ENCODE measurements at regions not wholly inside any gene's neighbourhood (a gene's known extent, or its start where the extent isn't known, plus 50 kb on each side); places are given as distances from the start of the nearest gene placed in this dataset.
"Not testable (repeated sequence)": the region's sequence is repeated elsewhere in the genome, so short reads cannot be mapped to it uniquely, and the experiment has no call there.

GRCh38 chr5:67802766-67803165 lies 412.8 kb upstream of the PIK3R1 start:
- DNase-seq = no peak

- no peak for DNase-seq
Measured at GRCh38 chr5:67799732-67800234, 415.8 kb upstream of the PIK3R1 start.

GRCh38 chr5:67798470-67798869 lies 417.1 kb upstream of the PIK3R1 start:
- not testable (repeated sequence) for DNase-seq

- DNase-seq = no peak
Measured at GRCh38 chr5:67795781-67796477, 419.6 kb upstream of the PIK3R1 start.

DNA sequence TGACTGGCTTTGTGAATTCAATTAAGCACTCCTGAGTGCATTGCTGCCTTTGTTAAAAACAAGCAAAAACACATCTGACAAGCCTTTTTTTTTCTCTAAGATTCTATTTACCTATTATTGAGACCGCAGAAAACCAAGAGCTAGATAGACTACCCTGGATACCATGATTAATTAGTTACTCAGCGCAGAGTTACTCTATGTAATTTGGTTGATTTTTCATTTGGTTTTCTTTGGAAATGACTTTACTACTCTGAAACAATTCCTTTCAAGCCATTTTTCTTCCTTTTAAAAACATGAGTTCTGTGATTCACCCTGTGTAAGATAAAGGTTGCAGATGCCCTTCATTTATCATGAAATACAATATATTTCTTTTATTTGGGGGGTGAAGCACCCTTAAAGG lies 421.6 kb upstream of the PIK3R1 start:
- no peak for DNase-seq

DNA sequence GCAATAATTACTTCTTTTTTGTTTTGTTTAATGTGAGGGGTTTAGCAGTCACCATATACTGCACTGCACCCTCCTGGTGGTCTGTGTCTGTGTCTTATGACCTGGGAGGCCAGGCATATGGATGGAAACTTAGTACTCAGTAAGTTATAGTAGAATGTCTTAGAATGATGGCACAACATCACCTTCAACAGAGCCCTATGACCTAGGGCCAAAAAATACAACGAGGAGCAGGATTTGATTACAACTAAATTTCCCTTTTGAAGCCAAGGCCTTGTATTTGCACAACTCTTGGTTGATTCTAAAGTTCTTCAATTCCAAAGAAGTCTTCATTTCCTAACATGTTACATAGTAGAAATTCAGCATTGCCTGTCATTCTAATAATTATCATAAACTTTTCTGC lies 422.1 kb upstream of the PIK3R1 start:
- no peak for DNase-seq

DNA sequence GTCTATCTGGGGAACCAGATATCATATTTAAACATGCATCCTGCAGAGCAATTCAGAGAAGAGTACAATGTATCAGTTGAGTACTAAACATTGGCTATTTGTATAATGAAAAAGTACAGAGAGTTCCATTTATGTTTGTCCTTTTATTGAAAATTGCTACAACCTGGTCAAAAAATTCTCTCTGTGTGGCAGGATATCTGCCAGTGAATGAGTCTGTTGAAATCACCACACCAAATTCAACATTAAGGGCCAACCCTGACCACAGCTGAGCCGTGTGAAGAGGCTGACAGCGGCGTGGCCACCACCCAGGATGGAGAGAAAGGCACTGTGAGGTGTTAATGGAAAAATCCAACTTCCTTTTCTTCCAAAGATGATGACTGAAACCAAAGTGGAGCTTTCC lies 422.7 kb upstream of the PIK3R1 start:
- DNase-seq = no peak

- DNase-seq = no peak
Measured at GRCh38 chr5:67790390-67790789, 425.2 kb upstream of the PIK3R1 start.

DNA sequence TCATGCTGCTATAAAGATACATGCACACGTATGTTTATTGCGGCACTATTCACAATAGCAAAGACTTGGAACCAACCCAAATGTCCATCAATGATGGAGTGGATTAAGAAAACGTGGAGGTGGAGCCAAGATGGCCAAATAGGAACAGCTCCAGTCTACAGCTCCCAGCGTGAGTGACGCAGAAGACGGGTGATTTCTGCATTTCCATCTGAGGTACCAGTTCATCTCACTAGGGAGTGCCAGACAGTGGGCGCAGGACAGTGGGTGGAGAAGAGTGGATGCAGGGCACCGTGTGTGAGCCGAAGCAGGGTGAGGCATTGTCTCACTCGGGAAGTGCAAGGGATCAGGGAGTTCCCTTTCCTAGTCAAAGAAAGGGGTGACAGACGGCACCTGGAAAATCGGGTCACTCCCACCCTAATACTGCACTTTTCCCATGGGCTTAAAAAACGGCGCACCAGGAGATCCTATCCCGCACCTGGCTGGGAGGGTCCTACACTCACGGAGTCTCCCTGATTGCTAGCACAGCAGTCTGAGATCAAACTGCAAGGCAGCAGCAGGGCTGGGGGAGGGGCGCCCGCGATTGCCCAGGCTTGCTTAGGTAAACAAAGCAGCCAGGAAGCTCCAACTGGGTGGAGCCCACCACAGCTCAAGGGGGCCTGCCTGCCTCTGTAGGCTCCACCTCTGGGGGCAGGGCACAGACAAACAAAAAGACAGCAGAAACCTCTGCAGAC lies 435.5 kb upstream of the PIK3R1 start:
- not testable (repeated sequence) for DNase-seq

- DNase-seq = no peak
Measured at GRCh38 chr5:67774786-67775185, 440.8 kb upstream of the PIK3R1 start.

DNA sequence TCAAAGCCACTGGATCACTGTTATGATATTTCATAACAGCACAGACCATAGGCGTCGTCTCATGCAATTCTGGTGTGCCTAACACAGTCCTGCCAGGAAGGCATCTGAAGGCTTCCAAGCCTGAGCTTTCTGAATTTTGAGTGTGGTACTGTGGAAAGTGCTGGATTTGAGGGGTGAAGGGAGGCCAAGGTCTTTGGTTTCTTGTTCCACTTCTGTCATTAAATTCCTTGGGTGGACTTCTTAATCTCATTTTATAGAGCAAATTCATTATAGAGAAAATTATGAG lies 441.3 kb upstream of the PIK3R1 start:
- no peak for DNase-seq

DNA sequence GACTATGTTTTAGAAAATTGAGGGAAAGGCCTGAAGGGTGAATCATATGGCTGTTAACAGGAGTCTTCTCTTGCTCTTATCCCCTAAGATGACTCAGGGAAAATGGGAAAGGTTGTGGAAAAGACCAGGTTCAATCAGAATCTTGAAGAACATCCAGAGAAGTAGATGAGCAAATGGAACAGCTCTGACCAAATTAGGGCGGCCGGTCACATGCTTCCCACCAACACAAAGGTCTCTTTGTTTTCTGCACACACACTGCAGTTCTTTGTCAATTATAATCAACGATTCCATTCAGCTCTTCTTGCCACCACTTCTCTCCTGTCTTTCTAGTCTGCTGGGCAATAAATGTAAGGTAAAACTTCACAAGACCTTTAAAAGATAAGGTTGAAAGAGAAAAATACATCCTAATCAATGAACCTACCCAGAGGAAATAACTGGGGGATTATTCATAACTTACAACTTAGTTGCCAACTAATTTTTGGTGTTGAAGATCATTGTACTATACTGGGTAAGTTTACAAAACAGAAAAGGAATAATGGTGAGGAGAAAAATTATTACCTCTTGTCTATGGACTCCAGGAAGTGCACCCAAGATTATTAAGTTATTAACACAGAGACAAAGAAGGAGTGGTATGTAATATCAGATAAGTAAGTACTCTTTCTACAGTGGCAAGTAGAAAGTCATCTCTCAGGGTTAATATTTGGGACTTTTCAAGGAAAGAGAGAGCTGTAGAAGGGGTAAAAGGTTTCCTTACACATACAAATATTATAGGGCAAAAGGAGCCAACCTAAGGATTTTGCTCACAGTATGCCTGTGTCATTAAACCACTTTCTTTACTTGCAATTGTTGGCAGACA lies 441.9 kb upstream of the PIK3R1 start:
- DNase-seq = no peak

GRCh38 chr5:67771791-67772190 lies 443.8 kb upstream of the PIK3R1 start:
- DNase-seq = no peak

- DNase-seq = no peak
Measured at GRCh38 chr5:67771221-67771620, 444.3 kb upstream of the PIK3R1 start.

DNA sequence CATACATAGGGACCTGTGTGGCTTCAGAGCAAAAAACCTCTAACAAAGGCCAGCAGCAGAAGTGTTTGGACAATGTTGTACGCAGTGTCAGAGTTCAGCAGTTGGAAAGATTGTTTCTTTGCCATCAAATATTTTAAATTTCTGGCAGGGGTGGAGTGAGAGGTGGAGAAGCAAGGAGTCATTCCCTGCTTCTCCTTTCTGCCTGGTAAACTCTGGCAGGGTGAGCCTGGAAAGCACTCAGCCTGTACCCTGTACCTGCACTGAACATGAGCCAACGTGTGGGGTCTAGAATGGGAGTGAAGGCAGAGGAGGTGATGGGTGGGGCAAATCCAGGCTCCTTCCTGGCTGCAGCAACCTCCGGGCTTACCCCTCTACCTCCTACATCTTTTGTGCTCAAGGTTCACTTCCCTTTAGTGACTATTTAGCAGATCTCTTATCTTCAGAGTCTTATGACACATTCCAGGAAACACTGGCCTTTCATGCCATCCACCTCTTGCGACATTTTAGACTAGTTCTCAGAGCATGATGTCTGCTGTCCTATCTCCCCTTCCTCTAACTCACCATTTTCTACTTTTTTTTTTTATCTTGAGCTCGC lies 445.0 kb upstream of the PIK3R1 start:
- no peak for DNase-seq

DNA sequence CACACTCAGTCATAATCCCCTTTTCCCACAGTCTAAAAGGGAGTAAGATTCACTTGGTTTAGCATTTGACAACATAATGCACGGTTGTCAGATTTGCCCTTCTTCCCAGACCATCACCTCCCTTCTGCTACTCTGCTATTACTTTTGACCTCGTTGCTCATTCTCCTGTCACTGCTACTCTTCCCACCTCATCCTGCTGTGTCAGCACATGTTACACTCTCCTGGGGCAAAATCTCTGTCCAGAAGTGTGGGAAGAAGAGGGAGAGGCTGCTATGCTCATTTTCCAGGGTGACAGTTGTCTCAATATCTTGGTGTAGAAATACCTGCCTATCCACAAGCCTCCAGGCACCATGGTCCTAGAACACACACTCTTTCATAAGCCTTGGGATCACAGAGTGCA lies 449.9 kb upstream of the PIK3R1 start:
- DNase-seq = no peak

GRCh38 chr5:67757771-67758170 lies 457.8 kb upstream of the PIK3R1 start:
- DNase-seq = not testable (repeated sequence)

DNA sequence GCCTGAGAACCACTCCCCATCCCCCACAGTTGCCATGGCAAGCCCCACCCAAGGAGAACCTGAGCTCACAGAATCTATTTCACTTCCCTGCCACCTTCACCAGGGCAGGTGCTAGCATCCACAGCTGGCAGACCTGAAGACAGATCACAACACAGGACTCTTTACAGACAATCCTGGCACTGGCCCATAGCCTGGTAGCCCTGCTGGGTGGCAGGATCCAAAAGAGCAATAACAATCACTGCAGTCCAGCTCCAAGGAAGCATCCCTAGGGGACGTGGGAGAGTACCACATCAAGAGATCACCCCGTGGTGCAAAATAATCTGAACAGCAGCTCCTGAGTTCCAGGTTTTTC lies 463.2 kb upstream of the PIK3R1 start:
- DNase-seq = no peak

DNA sequence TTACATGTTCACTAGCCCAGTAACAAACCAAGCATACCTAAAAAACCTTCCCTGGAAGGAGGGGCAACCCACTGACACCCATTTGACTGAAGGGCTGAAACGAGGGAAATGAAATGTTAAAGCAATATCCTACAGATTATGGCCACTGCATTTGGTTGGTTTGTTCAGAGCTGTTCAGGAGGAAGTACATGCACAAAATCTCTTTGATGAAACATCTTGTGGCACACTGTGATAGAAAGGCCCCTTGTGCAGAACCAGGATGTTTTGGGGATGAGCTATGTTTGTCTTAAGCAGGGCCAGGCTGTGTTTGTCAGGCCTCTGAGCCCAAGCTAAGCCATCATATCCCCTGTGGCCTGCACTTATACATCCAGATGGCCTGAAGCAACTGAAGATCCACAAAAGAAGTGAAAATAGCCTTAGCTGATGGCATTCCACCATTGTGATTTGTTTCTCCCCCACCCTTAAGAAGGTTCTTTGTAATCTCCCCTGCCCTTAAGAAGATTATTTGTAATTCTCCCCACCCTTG lies 467.3 kb upstream of the PIK3R1 start:
- DNase-seq = no peak

DNA sequence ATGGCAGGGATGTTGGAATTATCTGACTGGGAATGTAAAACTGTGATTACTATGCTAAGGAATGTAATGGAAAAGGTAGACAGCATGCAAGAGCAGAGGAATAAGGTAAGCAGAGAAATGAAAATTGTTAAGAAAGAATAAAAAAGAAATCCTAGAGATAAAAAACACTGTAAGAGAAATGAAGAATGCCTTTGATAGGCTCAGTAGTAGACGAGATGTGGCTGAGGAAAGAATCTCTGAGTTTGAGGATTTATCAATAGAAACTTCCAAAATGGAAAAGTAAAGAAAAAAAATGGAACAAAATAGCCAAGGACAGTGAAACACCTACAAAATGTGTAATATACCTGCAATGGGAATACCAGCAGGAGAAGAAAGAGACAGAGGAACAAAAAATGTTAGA lies 468.5 kb upstream of the PIK3R1 start:
- DNase-seq = no peak

DNA sequence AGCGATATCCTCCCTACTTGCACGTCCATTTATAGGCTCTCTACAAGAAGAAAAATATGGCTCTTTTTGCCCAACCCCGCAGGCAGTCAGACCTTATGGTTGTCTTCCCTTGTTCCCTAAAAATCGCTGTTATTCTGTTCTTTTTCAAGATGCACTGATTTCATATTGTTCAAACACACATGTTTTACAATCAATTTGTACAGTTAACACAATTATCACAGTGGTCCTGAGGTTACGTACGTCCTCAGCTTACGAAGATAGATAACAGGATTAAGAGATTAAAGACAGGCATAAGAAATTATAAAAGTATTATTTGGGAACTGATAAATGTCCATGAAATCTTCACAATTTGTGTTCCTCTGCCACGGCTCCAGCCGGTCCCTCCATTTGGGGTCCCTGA lies 468.9 kb upstream of the PIK3R1 start:
- DNase-seq = not testable (repeated sequence)

DNA sequence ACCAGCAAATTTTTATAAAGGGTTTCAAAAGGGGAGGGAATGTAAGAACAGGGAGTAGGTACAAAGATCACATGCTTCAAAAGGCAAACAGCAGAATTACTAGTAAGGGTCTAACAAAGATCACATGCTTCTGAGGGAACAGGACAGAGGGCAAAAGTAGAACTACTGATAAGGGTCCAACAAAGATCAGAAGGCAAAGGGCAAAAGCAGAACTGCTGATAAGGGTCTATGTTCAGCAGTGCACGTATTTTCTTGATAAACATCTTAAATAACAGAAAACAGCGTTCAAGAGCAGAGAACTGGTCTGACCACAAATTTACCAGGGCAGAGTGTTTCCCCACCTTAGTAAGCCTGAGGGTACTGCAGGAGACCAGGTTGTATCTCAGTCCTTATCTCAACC lies 469.5 kb upstream of the PIK3R1 start:
- DNase-seq = no peak

GRCh38 chr5:67732921-67733320 lies 482.6 kb upstream of the PIK3R1 start:
- no peak for DNase-seq

Measured in DMS153 (cell line).